Fibroblast of mammary gland (primary cell): ENCODE measurements at regions not wholly inside any gene's neighbourhood (a gene's known extent, or its start where the extent isn't known, plus 50 kb on each side); places are given as distances from the start of the nearest gene placed in this dataset.
"Not testable (repeated sequence)": the region's sequence is repeated elsewhere in the genome, so short reads cannot be mapped to it uniquely, and the experiment has no call there.

Experiments used
- DNase-seq: peaks from one replicate; pipeline ENCODE4 v3.0.0-alpha.2; 2010; ENCODE audit warnings: low read depth
- H3K4me3 ChIP-seq: 2 replicates; pipeline ENCODE4 v1.5.1; 2011; ENCODE audit warnings: low read depth, mild to moderate bottlenecking, low read length, moderate library complexity; ENCODE audit not compliant: control insufficient read depth
- CTCF ChIP-seq: conservative IDR thresholded peaks from 2 replicates; pipeline ENCODE4 v1.5.1; 2011; ENCODE audit warnings: low read depth, low read length, inconsistent platforms; ENCODE audit not compliant: control insufficient read depth, insufficient read depth

- DNase-seq = no peak
- H3K4me3 ChIP-seq = no peak overlapping the region
- TF ChIP-seq CTCF = no peak
Observed at GRCh38 chr5:110977915-110978314, 93.6 kb upstream of the TSLP start.

GRCh38 chr5:110985882-110986281 lies 85.6 kb upstream of the TSLP start:
- not testable (repeated sequence) for H3K4me3 ChIP-seq, DNase-seq

- DNase-seq, H3K4me3 ChIP-seq: not testable (repeated sequence)
Observed at GRCh38 chr5:110987573-110987972, 83.9 kb upstream of the TSLP start.

- no peak for DNase-seq
- H3K4me3 ChIP-seq = no peak overlapping the region
- TF ChIP-seq CTCF = no peak
Observed at GRCh38 chr5:110996742-110997141, 74.8 kb upstream of the TSLP start.

GRCh38 chr5:111002036-111002435 lies 69.5 kb upstream of the TSLP start:
- DNase-seq = no peak
- no peak for TF ChIP-seq CTCF
- no peak overlapping the region for H3K4me3 ChIP-seq

- no peak for TF ChIP-seq CTCF
- no peak for DNase-seq
- no peak overlapping the region for H3K4me3 ChIP-seq
Observed at GRCh38 chr5:111003623-111004022, 67.9 kb upstream of the TSLP start.

- DNase-seq = no peak
- H3K4me3 ChIP-seq = no peak overlapping the region
- TF ChIP-seq CTCF = no peak
Observed at GRCh38 chr5:111004291-111004690, 67.2 kb upstream of the TSLP start.

GRCh38 chr5:111010783-111011182 lies 60.7 kb upstream of the TSLP start:
- H3K4me3 ChIP-seq = no peak overlapping the region
- no peak for TF ChIP-seq CTCF
- no peak for DNase-seq
